DND-41 (cell line): ENCODE measurements at regions not wholly inside any gene's neighbourhood (a gene's known extent, or its start where the extent isn't known, plus 50 kb on each side); places are given as distances from the start of the nearest gene placed in this dataset.
A peak's percentile ranks its signal among the peaks of the same experiment; 100 is the strongest.

Source experiments
- ATAC-seq: fragments of 200-7000 bp; cut with Tn5 transposase; 3 replicates; pipeline ENCODE4 v1.9.1; 2021; ENCODE audit warnings: low read depth; ENCODE audit not compliant: insufficient read depth
- DNase-seq: peaks from one replicate; pipeline ENCODE4 v3.0.0-alpha.2; 2020
- H2AFZ ChIP-seq: 2 replicates; pipeline ENCODE4 v1.6.0; 2012; ENCODE audit warnings: low read depth, low read length
- H3K27ac ChIP-seq: 2 replicates; pipeline ENCODE4 v1.5.1; 2012; ENCODE audit warnings: low read length, inconsistent platforms
- H3K27me3 ChIP-seq: fragments of 200-600 bp; sonication (generic); 2 replicates; pipeline ENCODE4 v1.6.0; 2012; ENCODE audit warnings: low read length, mild to moderate bottlenecking, inconsistent platforms; ENCODE audit not compliant: insufficient read depth, poor library complexity
- H3K36me3 ChIP-seq: 2 replicates; pipeline ENCODE4 v1.5.1; 2012; ENCODE audit warnings: low read length, inconsistent platforms; ENCODE audit not compliant: insufficient read depth
- H3K4me1 ChIP-seq: 2 replicates; pipeline ENCODE4 v1.5.1; 2012; ENCODE audit warnings: mild to moderate bottlenecking, low read length; ENCODE audit not compliant: insufficient read depth
- H3K4me2 ChIP-seq: 2 replicates; pipeline ENCODE4 v1.6.0; 2012; ENCODE audit warnings: mild to moderate bottlenecking, moderate library complexity, low read length, inconsistent platforms; ENCODE audit not compliant: insufficient read depth
- H3K4me3 ChIP-seq, 2 experiments: fragments of 200-600 bp in 1 of 2; shearing (Covaris generic) in 1 of 2; 2 replicates each; pipeline ENCODE4 v1.5.1; 2012 to 2016; ENCODE audit warnings: inconsistent platforms in 2 of 2, low read length in 2 of 2, mild to moderate bottlenecking in 2 of 2, low read depth in 1 of 2, moderate library complexity in 1 of 2
- H3K79me2 ChIP-seq: 2 replicates; pipeline ENCODE4 v1.6.0; 2012; ENCODE audit warnings: low read length, inconsistent platforms; ENCODE audit not compliant: insufficient read depth
- H3K9ac ChIP-seq: 2 replicates; pipeline ENCODE4 v1.6.0; 2012; ENCODE audit warnings: low read depth, mild to moderate bottlenecking, inconsistent platforms, low read length, moderate library complexity
- H3K9me3 ChIP-seq: 2 replicates; pipeline ENCODE4 v1.5.1; 2012; ENCODE audit warnings: low read length, moderate library complexity, mild to moderate bottlenecking, inconsistent platforms; ENCODE audit not compliant: insufficient read depth, severe bottlenecking
- H4K20me1 ChIP-seq: 2 replicates; pipeline ENCODE4 v1.6.0; 2012; ENCODE audit warnings: low read length; ENCODE audit not compliant: insufficient read depth
- CTCF ChIP-seq: IDR thresholded peaks from 2 replicates; pipeline ENCODE4 v1.5.1; 2012; ENCODE audit warnings: borderline replicate concordance, low read length, moderate library complexity, mild to moderate bottlenecking; ENCODE audit not compliant: poor library complexity, severe bottlenecking; ENCODE audit errors: extremely low read depth
- EZH2 ChIP-seq: IDR thresholded peaks from 3 replicates; pipeline ENCODE4 v1.6.1; 2012; ENCODE audit warnings: borderline replicate concordance, low read depth, mild to moderate bottlenecking, moderate library complexity, low read length, inconsistent platforms; ENCODE audit not compliant: severe bottlenecking

- H3K9me3 ChIP-seq, result no peaks in the 10 kb centered on the region
These were observed 131.1 kb upstream of the G2E3 start for GRCh38 chr14:30427846-30428245.

GRCh38 chr14:30431552-30431951 is 127.4 kb upstream of the G2E3 start:
- Histone ChIP-seq H3K4me1 (no peaks in the 10 kb centered on the region), H2AFZ (no peak overlapping the region), H3K9ac (no peak overlapping the region), H3K27me3 (no peaks in the 10 kb centered on the region), H3K79me2 (no peaks in the 10 kb centered on the region), H4K20me1 (no peaks in the 10 kb centered on the region), H3K4me2 (no peak overlapping the region), H3K36me3 (no peaks in the 10 kb centered on the region), H3K27ac (no peak overlapping the region), H3K4me3 (no peak overlapping the region), H3K9me3 (no peaks in the 10 kb centered on the region)
- ATAC-seq, result no peak
- DNase-seq, result no peak
- TF ChIP-seq EZH2 (no peak), CTCF (no peak)

More at GRCh38 chr14:30427846-30428245, 131.1 kb upstream of the G2E3 start:
- DNase-seq (no peak), ATAC-seq (no peak)
- no peak overlapping the region for H3K4me2 ChIP-seq
- H3K36me3 ChIP-seq, result no peaks in the 10 kb centered on the region
- no peak overlapping the region for H3K27ac ChIP-seq
- H3K27me3 ChIP-seq, result no peaks in the 10 kb centered on the region
- H3K4me1 ChIP-seq, result no peaks in the 10 kb centered on the region
- H3K79me2 ChIP-seq, result no peaks in the 10 kb centered on the region
- H3K4me3 ChIP-seq, result no peak overlapping the region
- H2AFZ ChIP-seq, result no peak overlapping the region
- no peaks in the 10 kb centered on the region for H4K20me1 ChIP-seq
- TF ChIP-seq EZH2 (no peak), CTCF (no peak)
- H3K9ac ChIP-seq, result no peak overlapping the region

- Histone ChIP-seq H3K4me1 (no peaks in the 10 kb centered on the region), H3K4me2 (no peak overlapping the region), H2AFZ (no peak overlapping the region), H3K9me3 (no peaks in the 10 kb centered on the region), H4K20me1 (no peaks in the 10 kb centered on the region), H3K27ac (no peak overlapping the region), H3K79me2 (no peaks in the 10 kb centered on the region), H3K9ac (no peak overlapping the region), H3K27me3 (peaks cover 8% of the 10 kb centered on the region), H3K4me3 (no peak overlapping the region), H3K36me3 (no peaks in the 10 kb centered on the region)
- ATAC-seq (no peak), DNase-seq (no peak)
- no peak for TF ChIP-seq EZH2
- TF ChIP-seq CTCF, result no peak
These were observed 118.0 kb upstream of the G2E3 start for GRCh38 chr14:30440961-30441360.

GRCh38 chr14:30443368-30444007 is 115.5 kb upstream of the G2E3 start:
- H4K20me1 ChIP-seq, result no peaks in the 10 kb centered on the region
- no peaks in the 10 kb centered on the region for H3K9me3 ChIP-seq
- H3K36me3 ChIP-seq, result no peaks in the 10 kb centered on the region
- ATAC-seq, result peak; percentile 27; the same call in 1 of the 3 replicates
- no peak overlapping the region for H3K27ac ChIP-seq
- H3K27me3 ChIP-seq, result peaks cover 19% of the 10 kb centered on the region
- H3K4me2 ChIP-seq, result no peak overlapping the region
- no peak overlapping the region for H3K9ac ChIP-seq
- DNase-seq, result no peak
- H3K4me3 ChIP-seq, result no peak overlapping the region
- H3K4me1 ChIP-seq, result no peaks in the 10 kb centered on the region
- TF ChIP-seq CTCF, result peak; percentile 63
- no peak for TF ChIP-seq EZH2
- H3K79me2 ChIP-seq, result no peaks in the 10 kb centered on the region
- H2AFZ ChIP-seq, result no peak overlapping the region
